ENCODE measurements at regions not wholly inside any gene's neighbourhood (a gene's known extent, or its start where the extent isn't known, plus 50 kb on each side); places are given as distances from the start of the nearest gene placed in this dataset.

- TF ChIP-seq CTCF (IDR thresholded peaks at IDR 0.05; ENCODE audit: poor library complexity), result no peak
- no peak for TF ChIP-seq EZH2 (IDR thresholded peaks at IDR 0.05; ENCODE audit: borderline replicate concordance)
- TF ChIP-seq EZH2phosphoT487 (IDR thresholded peaks at IDR 0.05; ENCODE audit: low read depth, severe bottlenecking, unreplicated experiment), result no peak
These were observed 327.9 kb upstream of the PROX1 start for GRCh38 chr1:213659580-213660547.

All from hepatocyte (in vitro differentiated cells).